ENCODE measurements at regions not wholly inside any gene's neighbourhood (a gene's known extent, or its start where the extent isn't known, plus 50 kb on each side); places are given as distances from the start of the nearest gene placed in this dataset.
"Not testable (repeated sequence)": the region's sequence is repeated elsewhere in the genome, so short reads cannot be mapped to it uniquely, and the experiment has no call there.

DNA sequence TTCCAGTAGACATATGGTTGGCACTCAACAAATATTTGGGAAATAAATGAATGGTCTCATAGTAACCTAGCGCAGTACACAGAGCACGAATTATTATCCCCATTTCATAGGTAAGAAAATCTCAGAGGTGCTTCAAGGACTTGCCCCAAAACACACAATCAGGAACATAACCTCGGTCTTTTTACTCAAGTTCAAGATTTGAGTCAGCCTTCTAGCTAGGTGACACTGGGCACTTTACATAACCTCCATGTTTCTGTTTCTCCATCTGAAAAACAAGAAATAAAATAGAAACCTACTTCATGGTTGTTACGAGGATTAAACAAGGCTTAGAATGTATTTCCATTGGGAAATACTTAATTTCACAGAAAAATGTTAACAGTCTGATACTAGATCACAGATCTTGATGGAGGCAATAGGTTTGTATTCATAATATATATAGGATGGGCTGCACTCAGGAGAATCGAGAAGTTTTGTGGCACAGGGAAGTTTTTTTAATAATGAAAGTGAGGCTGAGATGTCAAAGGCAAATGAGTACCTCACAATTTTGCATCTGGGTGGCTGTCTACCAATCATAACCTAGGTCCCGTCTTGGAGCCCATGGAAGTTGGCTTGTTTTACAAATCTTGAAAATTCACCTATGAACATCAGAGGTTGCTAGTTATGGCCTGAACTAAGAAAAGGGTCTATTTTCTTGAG is 147.4 kb upstream of the ZC3H12C start:
- DNase-seq: no peak

DNA sequence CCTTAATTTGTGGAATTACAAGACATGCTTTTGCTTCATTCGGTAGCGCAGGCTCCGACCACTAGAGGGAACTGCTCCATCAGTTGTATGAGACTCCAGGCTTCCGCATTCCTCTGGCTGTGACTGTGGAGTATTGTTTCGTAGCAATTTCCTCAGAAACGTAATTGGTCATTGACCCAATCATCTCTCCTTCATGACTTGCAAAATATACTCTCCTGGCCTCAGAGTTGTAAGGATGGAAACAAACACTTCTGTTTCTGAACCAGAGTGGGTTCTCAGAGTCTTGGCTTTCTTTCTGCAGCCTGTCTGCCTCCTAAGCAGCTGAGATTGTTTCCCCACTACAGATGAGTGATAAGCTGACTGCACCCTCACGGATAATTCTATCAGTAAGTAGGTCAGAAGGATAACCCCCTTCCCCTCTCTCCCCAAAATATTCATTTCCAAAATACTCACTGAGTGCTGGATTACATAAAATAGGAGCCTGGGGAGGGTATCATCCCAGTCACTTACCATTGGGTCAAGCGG is 146.8 kb upstream of the ZC3H12C start:
- DNase-seq: peak; percentile 51

DNA sequence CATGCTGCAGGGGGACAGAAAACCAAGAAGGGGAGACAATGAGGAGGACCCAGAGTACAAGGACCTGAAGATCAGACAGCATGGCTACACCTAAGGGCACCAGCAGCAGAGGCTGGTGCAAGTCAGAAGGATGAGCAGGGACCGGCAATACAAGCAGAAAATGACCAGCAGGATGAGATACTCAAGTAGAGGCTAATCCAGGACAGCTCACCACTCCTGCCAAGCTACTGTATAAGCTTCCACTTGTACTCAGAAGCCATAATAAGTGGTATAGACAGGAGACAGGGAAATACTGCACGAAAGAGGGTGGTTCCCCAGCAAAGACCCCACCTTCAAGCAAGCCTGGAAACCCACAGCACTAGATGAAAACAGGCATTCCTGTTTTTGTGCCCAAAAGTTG is 138.7 kb upstream of the ZC3H12C start:
- no peak for DNase-seq

GRCh38 chr11:109956124-109956793 is 136.9 kb upstream of the ZC3H12C start:
- no peak for DNase-seq

GRCh38 chr11:109957000-109957399 is 136.2 kb upstream of the ZC3H12C start:
- DNase-seq: no peak

DNA sequence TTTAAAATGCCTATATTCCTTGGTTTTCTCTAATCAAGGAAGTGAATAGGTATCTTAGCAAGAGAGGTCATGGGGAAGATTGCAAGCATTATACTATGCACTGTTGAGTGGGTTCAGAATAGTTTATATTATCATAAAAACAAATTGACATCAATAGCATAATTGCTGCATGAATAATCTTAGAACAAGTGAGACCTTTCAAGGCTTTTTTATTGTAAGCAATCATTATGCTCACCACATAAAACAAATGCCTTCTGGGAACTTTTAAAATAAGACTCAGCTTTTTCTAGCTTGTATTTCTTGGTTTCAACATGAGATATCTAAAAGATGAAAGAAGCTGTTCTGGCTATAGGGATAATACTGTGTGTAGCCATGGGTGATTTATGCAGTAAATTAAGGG is 135.6 kb upstream of the ZC3H12C start:
- DNase-seq: no peak

DNA sequence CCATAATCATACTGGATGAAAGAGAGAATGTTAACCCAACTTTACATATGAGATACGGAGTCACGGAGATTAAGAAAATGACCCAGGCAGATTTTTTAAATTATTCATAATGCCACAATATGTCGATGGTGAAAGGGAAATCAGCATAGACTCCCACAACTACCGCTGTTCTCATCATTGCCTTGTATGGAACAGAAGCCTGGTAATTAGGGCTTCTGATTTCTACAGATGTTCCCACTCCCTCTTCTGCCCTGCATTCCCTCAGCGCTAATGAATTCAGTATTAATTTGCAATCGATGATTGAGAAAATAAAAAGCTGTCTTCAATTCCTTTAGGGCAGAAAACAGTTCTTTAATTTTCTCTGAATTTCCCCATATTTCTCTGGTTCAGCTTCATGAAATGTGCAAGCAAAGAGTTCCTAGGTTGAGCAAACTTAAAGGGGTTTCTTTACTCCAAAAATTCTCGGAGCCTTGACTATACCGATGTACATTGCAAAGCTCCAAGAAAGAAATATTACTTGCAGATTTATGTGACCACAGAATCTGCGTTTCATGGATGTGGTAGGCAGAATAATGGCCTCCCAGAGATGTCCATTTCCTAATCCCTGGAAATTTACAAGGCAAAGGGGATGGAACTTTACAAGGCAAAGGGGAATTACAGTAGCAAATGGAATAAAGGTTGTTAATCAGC is 134.9 kb upstream of the ZC3H12C start:
- DNase-seq: no peak

DNA sequence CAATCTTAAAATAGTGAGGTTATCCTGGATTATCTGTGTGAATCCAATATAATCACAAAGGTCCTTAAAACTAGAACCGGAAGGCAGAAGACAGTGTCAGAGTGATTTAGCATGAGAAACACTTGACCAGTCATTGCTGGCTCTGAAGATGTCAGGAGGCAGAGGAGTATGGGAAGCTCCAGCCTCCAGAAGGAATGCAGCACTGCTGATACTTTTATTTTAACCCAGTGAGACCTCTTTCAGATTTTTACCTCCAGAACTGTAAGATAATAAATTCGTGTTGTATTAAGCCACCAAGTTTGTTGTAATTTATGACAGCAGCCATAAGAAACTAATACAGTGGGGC is 134.4 kb upstream of the ZC3H12C start:
- DNase-seq: no peak

- no peak for DNase-seq
Observed at GRCh38 chr11:109960831-109961230, 132.4 kb upstream of the ZC3H12C start.

GRCh38 chr11:109961261-109961660 is 131.9 kb upstream of the ZC3H12C start:
- no peak for DNase-seq

DNA sequence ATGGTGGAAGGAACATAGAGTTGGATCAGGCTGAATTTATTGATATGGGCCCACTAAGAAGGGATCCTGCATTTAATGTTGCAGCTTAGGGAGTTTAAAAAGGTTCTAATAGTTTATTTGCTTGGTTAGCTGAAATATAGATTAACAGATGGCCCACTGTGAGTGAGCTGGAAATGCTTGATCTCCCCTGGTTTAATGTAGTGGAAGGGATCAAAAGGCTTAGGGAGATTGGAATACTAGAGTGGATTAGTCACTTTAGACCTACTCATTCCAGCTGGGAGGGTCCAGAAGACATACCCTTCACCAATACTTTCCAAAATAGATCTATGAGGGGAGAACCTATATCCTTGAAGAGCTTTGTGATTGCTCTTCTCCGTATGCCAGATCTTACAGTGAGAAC is 130.1 kb upstream of the ZC3H12C start:
- DNase-seq: no peak

DNA sequence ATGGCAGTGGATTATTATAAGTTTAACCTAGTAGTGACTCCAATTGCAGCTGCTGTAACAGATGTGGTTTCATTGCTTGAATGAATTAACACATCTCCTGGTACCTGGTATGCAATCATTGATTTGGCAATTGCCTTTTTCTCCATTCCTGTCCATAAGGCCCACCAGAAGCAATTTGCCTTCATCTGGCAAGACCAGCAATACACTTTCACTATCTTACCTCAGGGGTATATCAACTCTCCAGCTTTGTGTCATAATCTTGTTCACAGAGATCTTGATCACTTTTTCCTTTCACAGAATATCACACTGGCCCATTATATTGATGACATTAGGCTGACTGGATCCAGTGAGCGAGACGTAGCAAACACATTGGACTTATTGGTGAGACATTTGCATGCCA is 128.7 kb upstream of the ZC3H12C start:
- DNase-seq: no peak

DNA sequence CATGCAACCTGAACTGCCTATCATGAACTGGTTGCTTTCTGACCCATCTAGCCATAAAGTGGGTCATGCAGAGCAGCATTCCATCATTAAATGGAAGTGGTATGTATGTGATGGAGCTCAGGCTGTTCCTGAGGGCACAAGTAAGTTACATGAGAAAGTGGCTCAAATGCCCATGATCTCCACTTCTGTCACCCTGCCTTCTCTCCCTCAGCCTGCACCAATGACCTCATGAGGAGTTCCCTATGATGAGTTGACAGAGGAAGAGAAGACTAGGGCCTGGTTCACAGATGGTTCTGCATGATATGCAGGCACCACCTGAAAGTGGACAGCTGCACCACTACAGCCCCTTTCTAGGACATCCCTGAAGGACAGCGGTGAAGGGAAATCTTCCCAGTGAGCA is 127.7 kb upstream of the ZC3H12C start:
- DNase-seq: not testable (repeated sequence)

- not testable (repeated sequence) for DNase-seq
Observed at GRCh38 chr11:109965926-109966325, 127.3 kb upstream of the ZC3H12C start.

DNA sequence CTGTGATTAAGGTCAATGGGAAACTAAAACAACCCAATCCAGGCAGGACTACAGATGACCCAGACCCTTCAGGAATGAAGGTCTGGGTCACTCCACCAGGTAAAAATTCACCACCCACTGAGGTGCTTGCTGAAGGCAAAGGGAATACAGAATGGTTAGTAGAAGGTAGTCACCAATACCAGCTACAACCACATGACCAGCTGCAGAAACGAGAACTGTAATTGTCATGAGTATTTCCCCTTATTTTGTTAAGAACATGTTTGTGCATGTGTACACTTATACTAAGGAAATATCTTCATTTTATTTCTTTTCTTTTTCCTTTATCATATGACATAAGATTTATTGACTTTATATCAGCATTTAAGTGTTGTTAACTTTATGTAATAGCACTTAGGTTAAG is 126.1 kb upstream of the ZC3H12C start:
- DNase-seq: not testable (repeated sequence)

DNA sequence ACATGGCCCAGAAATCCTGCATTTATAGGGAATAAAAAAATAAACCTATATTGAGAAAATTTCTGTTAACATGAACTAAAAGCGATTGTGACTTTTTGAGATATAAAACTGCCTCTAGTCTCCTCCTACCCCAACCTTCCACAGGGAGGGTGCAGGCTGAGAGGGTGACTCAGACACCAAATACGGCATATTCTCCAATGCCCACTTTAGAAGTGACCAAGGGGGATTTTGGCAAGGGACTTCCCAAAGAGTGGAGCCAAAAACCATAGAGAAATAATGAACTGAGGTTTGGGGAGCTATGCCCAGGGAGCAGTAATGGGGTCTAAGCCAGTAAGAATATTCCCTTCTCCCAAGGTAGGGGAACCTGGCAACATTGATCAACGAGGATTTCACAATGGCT is 124.9 kb upstream of the ZC3H12C start:
- no peak for DNase-seq

DNA sequence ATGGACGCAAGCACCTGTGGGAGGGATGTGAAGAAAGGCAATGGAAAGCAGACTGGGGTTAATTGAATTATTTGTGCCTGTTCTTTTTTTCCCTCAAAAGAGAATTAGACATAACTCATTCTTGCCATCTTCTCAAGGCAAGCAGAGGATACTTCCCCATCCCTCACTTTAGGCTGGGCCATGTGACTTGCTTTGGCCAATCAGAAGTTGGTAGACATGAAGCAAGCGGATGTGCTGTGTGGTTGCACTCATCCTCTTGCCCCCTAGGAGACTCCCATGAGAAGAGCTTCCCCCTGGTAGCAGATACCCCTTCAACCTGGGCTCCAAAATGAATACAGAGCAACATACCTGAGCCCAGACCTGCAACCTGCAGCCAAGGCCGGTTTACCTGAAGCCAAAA is 124.4 kb upstream of the ZC3H12C start:
- DNase-seq: no peak

GRCh38 chr11:109970516-109971183 is 122.5 kb upstream of the ZC3H12C start:
- no peak for DNase-seq

DNA sequence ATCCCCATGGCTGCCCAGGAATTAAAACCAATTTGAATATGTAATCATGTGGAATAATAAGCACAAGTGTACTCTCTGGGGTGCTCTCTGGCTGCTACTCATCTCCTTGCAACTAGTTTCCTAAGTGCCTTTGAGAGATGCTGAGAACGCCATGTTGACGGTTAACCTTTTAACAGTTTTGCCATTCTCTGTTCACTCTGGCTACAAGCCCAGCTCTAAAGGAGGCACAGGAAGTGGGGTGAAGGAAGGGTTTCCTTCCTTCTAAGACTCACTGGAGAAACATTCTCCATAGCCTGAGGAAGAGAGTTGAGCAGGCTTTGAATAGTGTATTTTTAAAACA is 122.0 kb upstream of the ZC3H12C start:
- DNase-seq: no peak

DNA sequence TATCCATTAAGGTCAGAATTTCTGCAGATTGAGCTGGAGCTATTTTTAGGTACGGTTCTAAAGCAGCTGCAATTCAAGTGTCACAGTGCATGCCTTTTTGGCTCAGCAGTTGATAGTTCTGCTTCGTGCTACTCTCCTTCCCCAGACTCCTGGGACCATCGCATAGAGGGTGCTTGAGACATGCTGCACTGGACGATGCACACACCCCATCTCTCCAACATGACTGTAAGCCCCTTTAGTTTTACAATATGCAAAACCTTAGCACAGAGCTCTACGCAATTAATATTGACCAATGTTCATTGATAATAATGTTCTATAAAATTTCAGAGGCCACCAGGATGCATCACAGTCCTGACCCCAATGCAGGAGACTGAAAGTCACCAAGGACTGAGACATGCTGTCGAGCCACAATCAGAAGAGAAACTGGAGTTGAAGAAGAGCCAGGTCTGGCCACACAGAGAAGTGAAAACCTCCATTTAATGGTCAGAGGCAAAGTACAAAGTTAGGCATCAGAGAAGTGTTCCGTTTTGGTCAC is 120.9 kb upstream of the ZC3H12C start:
- DNase-seq: no peak

- DNase-seq: no peak
Observed at GRCh38 chr11:109972939-109973338, 120.3 kb upstream of the ZC3H12C start.

DNA sequence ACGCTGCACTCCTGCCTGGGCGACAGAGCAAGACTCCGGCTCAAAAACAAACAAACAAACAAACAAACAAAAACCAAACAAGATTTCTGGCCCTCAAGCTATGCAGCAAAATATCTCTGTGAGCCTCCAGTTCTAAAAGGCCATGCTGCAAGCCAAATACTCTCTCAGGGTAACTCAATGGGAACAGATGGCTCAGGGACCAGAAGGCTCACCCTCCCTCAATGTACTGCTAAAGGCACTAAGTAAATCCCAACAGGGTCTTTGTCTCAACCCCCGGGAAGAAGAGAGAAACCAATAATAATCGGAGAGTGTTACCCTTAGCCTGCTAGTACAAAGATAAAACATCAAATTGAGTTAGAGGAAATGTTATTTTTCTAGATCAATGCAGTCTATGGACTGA is 119.7 kb upstream of the ZC3H12C start:
- DNase-seq: no peak

DNA sequence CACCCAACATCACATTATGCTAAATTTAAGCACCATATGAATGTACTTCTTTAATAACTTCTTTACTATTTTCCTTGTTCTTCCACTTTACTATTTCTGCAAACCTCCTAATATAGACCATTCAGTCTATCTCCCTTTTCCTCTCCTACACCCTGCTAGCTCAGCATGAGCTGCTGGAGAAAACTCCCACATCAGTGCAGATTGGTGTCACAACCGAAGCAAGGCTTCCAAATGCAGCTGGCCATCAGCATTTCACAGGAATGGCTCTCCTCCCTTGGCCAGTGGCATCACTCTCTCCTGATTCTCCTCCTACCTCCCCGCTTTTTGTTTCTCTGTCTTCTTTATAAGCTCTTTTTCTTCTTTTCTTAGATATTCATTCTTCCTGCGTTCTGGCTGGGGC is 118.7 kb upstream of the ZC3H12C start:
- DNase-seq: no peak
